SKM-1 (cell line): ENCODE measurements at regions not wholly inside any gene's neighbourhood (a gene's known extent, or its start where the extent isn't known, plus 50 kb on each side); places are given as distances from the start of the nearest gene placed in this dataset.

Source experiments
- DNase-seq: peaks from one replicate; lab custom pipeline; 2025; ENCODE audit not compliant: unreplicated experiment; lab: John Stamatoyannopoulos, UW

GRCh38 chr18:62665188-62665587 is 50.2 kb upstream of the PHLPP1 start:
- DNase-seq, result no peak
